CD14-positive monocyte (primary cell): ENCODE measurements at regions not wholly inside any gene's neighbourhood (a gene's known extent, or its start where the extent isn't known, plus 50 kb on each side); places are given as distances from the start of the nearest gene placed in this dataset.
A peak's percentile ranks its signal among the peaks of the same experiment; 100 is the strongest.

Source experiments
- DNase-seq, 3 donors: peaks; one replicate each; pipeline ENCODE4 v3.0.0-alpha.2; 2011 to 2022
- H2AFZ ChIP-seq: 2 replicates; pipeline ENCODE4 v1.6.0; 2012; ENCODE audit warnings: mild to moderate bottlenecking, low read depth, low read length, inconsistent platforms; ENCODE audit not compliant: insufficient read depth, poor library complexity, severe bottlenecking
- H3K27ac ChIP-seq, 2 donors: 1 replicate in 1 of 2; 2 replicates in 1 of 2; pipeline ENCODE4 v1.5.1; 2012 to 2013; ENCODE audit warnings: low read length in 2 of 2, control low read depth in 1 of 2, inconsistent platforms in 1 of 2, low read depth in 1 of 2, mild to moderate bottlenecking in 1 of 2
- H3K27me3 ChIP-seq, 2 donors: one replicate each; pipeline versions ENCODE4 v1.6.0 to v1.6.1; 2011 to 2013; ENCODE audit warnings: low read length in 2 of 2; ENCODE audit not compliant: control insufficient read depth in 2 of 2, insufficient read depth in 2 of 2
- H3K36me3 ChIP-seq, 2 donors: replicated peaks in 1 of 2; 1 replicate in 1 of 2; 2 replicates in 1 of 2; pipeline versions ENCODE4 v1.5.1 to v1.6.1; 2012 to 2013; ENCODE audit warnings: low read length in 2 of 2, control low read depth in 1 of 2, inconsistent platforms in 1 of 2, mild to moderate bottlenecking in 1 of 2; ENCODE audit not compliant: insufficient read depth in 2 of 2, control insufficient read depth in 1 of 2
- H3K4me1 ChIP-seq, 2 donors: 1 replicate in 1 of 2; 2 replicates in 1 of 2; pipeline versions ENCODE4 v1.5.1 to v1.6.1; 2012 to 2013; ENCODE audit warnings: low read length in 2 of 2, control low read depth in 1 of 2, inconsistent platforms in 1 of 2, mild to moderate bottlenecking in 1 of 2, moderate library complexity in 1 of 2; ENCODE audit not compliant: insufficient read depth in 2 of 2, control insufficient read depth in 1 of 2
- H3K4me2 ChIP-seq: replicated peaks from 2 replicates; pipeline ENCODE3; 2012; ENCODE audit warnings: low read length, moderate library complexity, mild to moderate bottlenecking; ENCODE audit not compliant: poor library complexity, severe bottlenecking; ENCODE audit errors: extremely low read depth
- H3K4me3 ChIP-seq, 3 experiments: fragments of 200-600 bp in 1 of 3; sonication (generic) in 1 of 3; replicated peaks in 1 of 3; 1 replicate in 2 of 3; 2 replicates in 1 of 3; pipeline ENCODE4 v1.5.1; 2011 to 2013; ENCODE audit warnings: low read length in 3 of 3, mild to moderate bottlenecking in 3 of 3, control low read depth in 2 of 3, low read depth in 2 of 3, inconsistent platforms in 1 of 3, moderate library complexity in 1 of 3
- H3K79me2 ChIP-seq: 2 replicates; pipeline ENCODE4 v1.6.0; 2012; ENCODE audit warnings: mild to moderate bottlenecking, control low read depth, inconsistent platforms, low read length, moderate library complexity; ENCODE audit not compliant: insufficient read depth
- H3K9ac ChIP-seq: 2 replicates; pipeline ENCODE4 v1.6.0; 2017; ENCODE audit warnings: low read length, mild to moderate bottlenecking; ENCODE audit not compliant: insufficient read depth, poor library complexity, severe bottlenecking
- H3K9me3 ChIP-seq, 2 donors: replicated peaks in 1 of 2; 1 replicate in 1 of 2; 2 replicates in 1 of 2; pipeline versions ENCODE4 v1.5.1 to v1.6.1; 2012 to 2013; ENCODE audit warnings: low read length in 2 of 2, control low read depth in 1 of 2; ENCODE audit not compliant: control insufficient read depth in 1 of 2, insufficient read depth in 1 of 2
- H4K20me1 ChIP-seq: 2 replicates; pipeline ENCODE4 v1.6.0; 2012; ENCODE audit warnings: mild to moderate bottlenecking, low read length, control low read depth, moderate library complexity; ENCODE audit not compliant: insufficient read depth
- H3K27ac Mint-ChIP-seq, 7 donors: one replicate each; pipeline ENCODE4 v1.8.0; 2020; ENCODE audit warnings: mild to moderate bottlenecking in 7 of 7, mixed read lengths in 7 of 7, moderate library complexity in 6 of 7, inconsistent platforms in 2 of 7
- H3K27me3 Mint-ChIP-seq, 3 donors: one replicate each; pipeline ENCODE4 v1.8.0; 2021 to 2022; ENCODE audit warnings: low read depth in 3 of 3, mild to moderate bottlenecking in 3 of 3, mixed read lengths in 3 of 3, moderate library complexity in 3 of 3, inconsistent platforms in 1 of 3
- H3K36me3 Mint-ChIP-seq, 2 donors: one replicate each; pipeline ENCODE4 v1.8.0; 2020; ENCODE audit warnings: mixed read lengths in 2 of 2, inconsistent platforms in 1 of 2, mild to moderate bottlenecking in 1 of 2
- H3K4me1 Mint-ChIP-seq: one replicate; pipeline ENCODE4 v1.8.0; 2020; ENCODE audit warnings: mild to moderate bottlenecking, mixed read lengths
- H3K4me3 Mint-ChIP-seq, 2 donors: one replicate each; pipeline ENCODE4 v1.8.0; 2020; ENCODE audit warnings: mild to moderate bottlenecking in 2 of 2, mixed read lengths in 2 of 2, moderate library complexity in 1 of 2
- H3K9me3 Mint-ChIP-seq, 7 donors: one replicate each; pipeline ENCODE4 v1.8.0; 2020 to 2022; ENCODE audit warnings: mixed read lengths in 7 of 7, mild to moderate bottlenecking in 6 of 7, moderate library complexity in 6 of 7, inconsistent platforms in 2 of 7
- CTCF ChIP-seq: fragments of 200-600 bp; IDR thresholded peaks from one replicate; pipeline ENCODE4 v1.8.0; 2022; ENCODE audit warnings: antibody characterized with exemption, mild to moderate bottlenecking
- WGBS: methylation state at CpG from one replicate; pipeline ENCODE4 v1.1.5; 2013; ENCODE audit warnings: missing lambda C conversion rate; ENCODE audit not compliant: insufficient coverage; 5-methylcytosine and 5-hydroxymethylcytosine counted together
- intact Hi-C, 2 donors: fragments of 100-400 bp; cut with micrococcal nuclease; formaldehyde crosslinking; loops; one replicate each; pipeline versions ENCODE4 v1.15.0 to v1.15.1; 2023

- Mint-ChIP-seq H3K27me3 (no peaks in the 10 kb centered on the region), H3K27ac (no peak overlapping the region), H3K4me3 (no peak overlapping the region), H3K4me1 (peaks cover 28% of the 10 kb centered on the region), H3K9me3 (peaks cover 0 to 8% (median 3%) of the 10 kb centered on the region in 7 donors), H3K36me3 (no peaks in the 10 kb centered on the region)
- intact Hi-C loops, result no loop called here
- Histone ChIP-seq H3K9ac (no peak overlapping the region), H3K79me2 (no peaks in the 10 kb centered on the region), H2AFZ (no peak overlapping the region), H3K27ac (no peak overlapping the region), H3K9me3 (no peaks in the 10 kb centered on the region), H3K4me3 (no peak overlapping the region), H4K20me1 (no peaks in the 10 kb centered on the region), H3K4me1 (peaks cover 21 to 34% of the 10 kb centered on the region in 2 donors), H3K27me3 (no peaks in the 10 kb centered on the region), H3K36me3 (no peaks in the 10 kb centered on the region), H3K4me2 (no peak overlapping the region)
- TF ChIP-seq CTCF, result no peak
- WGBS, result no CpG with 5 or more reads among the region's 1 CpG
- no peak for DNase-seq
These were observed 120.6 kb downstream of the GATA6 start for GRCh38 chr18:22290004-22290403.

GRCh38 chr18:22286585-22286984 is 117.2 kb downstream of the GATA6 start:
- peak overlapping the region in 6 of 7 donors; percentile 6 to 91 (median 85) for H3K27ac Mint-ChIP-seq
- peak overlapping the region; percentile 22 for H2AFZ ChIP-seq
- 50% methylated on average over 2 of the region's 5 CpGs for WGBS
- intact Hi-C loops, result no loop called here
- H3K4me1 ChIP-seq, result peaks cover 32 to 35% of the 10 kb centered on the region in 2 donors
- TF ChIP-seq CTCF, result no peak
- H3K27me3 Mint-ChIP-seq, result no peaks in the 10 kb centered on the region
- H3K4me2 ChIP-seq, result peak overlapping the region; percentile 21
- no peaks in the 10 kb centered on the region for H4K20me1 ChIP-seq
- H3K9ac ChIP-seq, result no peak overlapping the region
- H3K4me3 Mint-ChIP-seq, result peak overlapping the region in 1 of 2 donors; percentile 47
- H3K36me3 Mint-ChIP-seq, result peaks cover 0 to 3% of the 10 kb centered on the region in 2 donors
- no peaks in the 10 kb centered on the region for H3K27me3 ChIP-seq
- no peaks in the 10 kb centered on the region for H3K9me3 ChIP-seq
- peak in 2 of 3 donors; percentile 10 to 42 for DNase-seq
- no peaks in the 10 kb centered on the region for H3K36me3 ChIP-seq
- no peaks in the 10 kb centered on the region for H3K79me2 ChIP-seq
- peaks cover 34% of the 10 kb centered on the region for H3K4me1 Mint-ChIP-seq
- H3K27ac ChIP-seq, result peak overlapping the region in 1 of 2 donors; percentile 65
- peaks cover 3 to 9% (median 4%) of the 10 kb centered on the region in 7 donors for H3K9me3 Mint-ChIP-seq
- peak overlapping the region in 1 of 3 experiments; percentile 17 for H3K4me3 ChIP-seq
